ENCODE measurements at regions not wholly inside any gene's neighbourhood (a gene's known extent, or its start where the extent isn't known, plus 50 kb on each side); places are given as distances from the start of the nearest gene placed in this dataset.

DNA sequence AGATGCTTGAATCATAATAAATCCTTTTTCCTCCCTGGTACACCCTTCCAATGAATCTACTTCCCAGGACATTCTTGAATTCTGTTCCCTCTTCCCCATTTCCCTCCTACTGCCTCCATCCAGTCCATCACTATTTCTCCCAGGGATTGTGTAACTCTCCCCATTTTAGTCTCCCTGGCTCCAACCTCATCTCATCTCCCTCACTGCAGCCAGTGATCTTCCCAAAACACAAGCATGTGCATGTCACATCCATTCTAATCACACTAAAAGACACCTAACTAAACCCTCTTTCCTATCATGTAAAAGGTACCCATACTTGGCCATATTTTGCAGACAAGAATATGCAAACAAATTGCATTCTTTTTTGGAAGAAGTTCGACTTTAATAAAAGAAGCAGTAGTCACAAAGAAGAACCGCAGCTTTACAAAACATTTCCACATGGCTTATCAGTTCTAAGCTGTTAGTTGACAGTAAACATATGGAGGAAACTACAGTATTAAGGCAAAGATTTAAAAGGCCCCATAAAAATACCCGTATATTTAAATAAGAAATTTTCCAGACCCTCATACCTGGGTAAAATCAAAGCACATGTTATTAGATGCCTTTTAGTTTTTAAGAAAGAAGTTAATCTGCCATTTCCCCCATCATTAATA, 111.0 kb downstream of the KCTD12 start:
- TF ChIP-seq, protein P1, sequence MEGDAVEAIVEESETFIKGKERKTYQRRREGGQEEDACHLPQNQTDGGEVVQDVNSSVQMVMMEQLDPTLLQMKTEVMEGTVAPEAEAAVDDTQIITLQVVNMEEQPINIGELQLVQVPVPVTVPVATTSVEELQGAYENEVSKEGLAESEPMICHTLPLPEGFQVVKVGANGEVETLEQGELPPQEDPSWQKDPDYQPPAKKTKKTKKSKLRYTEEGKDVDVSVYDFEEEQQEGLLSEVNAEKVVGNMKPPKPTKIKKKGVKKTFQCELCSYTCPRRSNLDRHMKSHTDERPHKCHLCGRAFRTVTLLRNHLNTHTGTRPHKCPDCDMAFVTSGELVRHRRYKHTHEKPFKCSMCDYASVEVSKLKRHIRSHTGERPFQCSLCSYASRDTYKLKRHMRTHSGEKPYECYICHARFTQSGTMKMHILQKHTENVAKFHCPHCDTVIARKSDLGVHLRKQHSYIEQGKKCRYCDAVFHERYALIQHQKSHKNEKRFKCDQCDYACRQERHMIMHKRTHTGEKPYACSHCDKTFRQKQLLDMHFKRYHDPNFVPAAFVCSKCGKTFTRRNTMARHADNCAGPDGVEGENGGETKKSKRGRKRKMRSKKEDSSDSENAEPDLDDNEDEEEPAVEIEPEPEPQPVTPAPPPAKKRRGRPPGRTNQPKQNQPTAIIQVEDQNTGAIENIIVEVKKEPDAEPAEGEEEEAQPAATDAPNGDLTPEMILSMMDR (conservative IDR thresholded peaks at IDR 0.05 in 1 of 2, IDR thresholded peaks at IDR 0.05 in 1 of 2; ENCODE audit: low read depth in 1 of 2, low read length in 2 of 2), result no peak
- TF ChIP-seq EZH2 (IDR thresholded peaks at IDR 0.05; ENCODE audit: low read length, missing control alignments), result no peak

Data from fibroblast of lung (primary cell).